Lower lobe of right lung (tissue), 2 donors: ENCODE measurements at regions not wholly inside any gene's neighbourhood (a gene's known extent, or its start where the extent isn't known, plus 50 kb on each side); places are given as distances from the start of the nearest gene placed in this dataset.
"Not testable (repeated sequence)": the region's sequence is repeated elsewhere in the genome, so short reads cannot be mapped to it uniquely, and the experiment has no call there.

Experiments
- ATAC-seq, 2 donors: fragments of 200-7000 bp; cut with Tn5 transposase; one replicate each; pipeline ENCODE4 v1.9.1; 2020 to 2022; ENCODE audit warnings: mild to moderate bottlenecking in 2 of 2, moderate library complexity in 2 of 2
- DNase-seq: peaks from one replicate; pipeline ENCODE4 v3.0.0-alpha.2; 2020
- H3K27ac ChIP-seq: fragments of 200-600 bp; one replicate; pipeline ENCODE4 v1.8.0; 2022
- H3K27me3 ChIP-seq: fragments of 200-600 bp; one replicate; pipeline ENCODE4 v1.8.0; 2022; ENCODE audit warnings: low read depth
- H3K36me3 ChIP-seq: fragments of 200-600 bp; one replicate; pipeline ENCODE4 v1.8.0; 2022; ENCODE audit warnings: mild to moderate bottlenecking
- H3K4me1 ChIP-seq: fragments of 200-600 bp; one replicate; pipeline ENCODE4 v1.8.0; 2022
- H3K4me3 ChIP-seq: fragments of 200-600 bp; one replicate; pipeline ENCODE4 v1.8.0; 2022; ENCODE audit warnings: mild to moderate bottlenecking
- H3K9me3 ChIP-seq: fragments of 200-600 bp; one replicate; pipeline ENCODE4 v1.8.0; 2022
- intact Hi-C: fragments of 100-400 bp; cut with DNase I; formaldehyde crosslinking; loops from one replicate; pipeline ENCODE4 v1.11.0; 2022
- donor health status: DM: no; HTN: yes; CAD: no; lungs with severe emphysema.

DNA sequence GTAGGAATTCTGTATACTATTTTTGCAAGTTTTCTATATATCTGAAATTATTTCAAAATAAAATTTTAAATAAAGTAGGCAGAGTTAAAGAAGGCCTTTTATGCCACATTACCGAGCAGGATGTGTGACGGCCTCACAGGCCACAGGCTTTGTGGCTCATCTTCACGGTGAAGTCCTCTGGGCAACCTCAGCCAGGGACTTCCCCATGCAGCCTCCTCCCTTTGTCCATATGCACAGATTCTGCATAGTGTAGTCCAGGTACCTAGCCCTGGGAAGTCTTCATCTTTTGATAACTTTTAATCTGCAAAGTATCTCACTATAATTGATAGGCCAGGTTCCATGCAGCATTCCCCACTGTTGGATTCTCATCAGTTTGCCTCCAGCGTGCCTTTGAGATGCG is 62.8 kb downstream of the ARHGAP11B start:
- H3K4me1 ChIP-seq, ATAC-seq, intact Hi-C loops, H3K36me3 ChIP-seq, H3K27me3 ChIP-seq, H3K27ac ChIP-seq, H3K4me3 ChIP-seq, DNase-seq, H3K9me3 ChIP-seq: not testable (repeated sequence)

GRCh38 chr15:30690153-30690552 is 64.2 kb downstream of the ARHGAP11B start:
- intact Hi-C loops, H3K27ac ChIP-seq, ATAC-seq, H3K4me1 ChIP-seq, H3K27me3 ChIP-seq, H3K4me3 ChIP-seq, H3K36me3 ChIP-seq, H3K9me3 ChIP-seq, DNase-seq: not testable (repeated sequence)

DNA sequence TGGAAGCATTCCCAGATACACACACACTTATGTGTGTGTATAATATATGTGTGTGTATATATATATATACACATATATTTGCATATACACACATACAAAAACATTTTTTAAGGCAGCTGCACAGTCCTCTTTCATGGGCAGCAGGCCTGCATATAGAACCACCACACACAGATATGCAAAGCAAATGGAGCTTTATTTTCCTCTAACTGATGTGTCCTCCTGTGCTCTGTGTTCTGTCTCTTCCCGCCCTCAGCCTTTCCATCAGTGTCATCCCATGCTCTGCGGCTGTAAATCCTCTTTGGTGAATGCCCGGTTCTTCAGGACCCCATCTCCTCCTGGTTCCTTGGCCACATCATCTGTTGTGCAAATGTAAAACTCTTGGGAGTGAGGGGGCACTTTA is 69.9 kb downstream of the ARHGAP11B start:
- H3K9me3 ChIP-seq, H3K27ac ChIP-seq, intact Hi-C loops, H3K4me3 ChIP-seq, H3K4me1 ChIP-seq, H3K36me3 ChIP-seq, H3K27me3 ChIP-seq, DNase-seq, ATAC-seq: not testable (repeated sequence)

DNA sequence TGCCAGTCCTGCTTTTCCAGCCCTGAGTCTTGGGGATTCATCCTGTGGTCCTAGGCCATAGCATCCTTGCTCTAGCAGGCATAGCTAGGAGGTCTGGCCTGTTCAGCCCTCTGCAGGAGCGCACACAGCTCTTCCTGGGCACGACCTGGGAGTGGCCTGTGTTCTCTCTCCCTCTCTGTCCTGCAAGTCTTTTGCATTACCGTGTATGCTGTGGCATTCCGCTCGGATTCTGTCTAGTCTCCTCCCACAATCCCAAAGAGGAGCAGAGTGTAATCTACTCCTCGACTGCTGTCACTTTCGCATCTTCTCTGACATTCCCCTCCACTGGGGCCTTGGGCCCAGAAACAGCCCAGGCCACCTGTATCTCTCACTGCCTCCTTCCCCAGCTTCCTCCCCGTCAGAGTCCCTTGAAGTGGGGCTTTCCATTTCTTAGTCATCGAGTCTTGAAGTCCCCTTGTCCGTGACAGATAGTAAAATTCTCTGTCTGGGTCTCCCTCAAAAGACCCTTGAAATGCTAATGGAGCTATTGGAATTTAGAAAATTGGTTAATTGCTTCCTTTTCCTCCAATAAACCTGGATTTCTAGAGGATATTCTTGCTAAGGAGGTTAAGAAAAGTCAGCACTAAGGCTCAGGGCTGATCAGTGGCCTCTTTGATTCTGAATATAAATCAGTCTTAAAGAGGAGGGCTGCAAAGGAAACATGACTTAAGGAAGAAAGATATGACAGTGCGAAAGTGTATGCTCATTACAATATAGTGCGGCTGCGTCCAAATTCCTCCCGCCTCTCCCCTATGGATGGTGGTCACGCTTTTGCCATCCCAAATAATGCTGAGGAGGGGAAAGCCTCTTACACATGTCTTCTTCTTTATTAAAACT is 70.7 kb downstream of the ARHGAP11B start:
- H3K27ac ChIP-seq, intact Hi-C loops, DNase-seq, H3K4me3 ChIP-seq, H3K27me3 ChIP-seq, H3K9me3 ChIP-seq, ATAC-seq, H3K4me1 ChIP-seq, H3K36me3 ChIP-seq: not testable (repeated sequence)

DNA sequence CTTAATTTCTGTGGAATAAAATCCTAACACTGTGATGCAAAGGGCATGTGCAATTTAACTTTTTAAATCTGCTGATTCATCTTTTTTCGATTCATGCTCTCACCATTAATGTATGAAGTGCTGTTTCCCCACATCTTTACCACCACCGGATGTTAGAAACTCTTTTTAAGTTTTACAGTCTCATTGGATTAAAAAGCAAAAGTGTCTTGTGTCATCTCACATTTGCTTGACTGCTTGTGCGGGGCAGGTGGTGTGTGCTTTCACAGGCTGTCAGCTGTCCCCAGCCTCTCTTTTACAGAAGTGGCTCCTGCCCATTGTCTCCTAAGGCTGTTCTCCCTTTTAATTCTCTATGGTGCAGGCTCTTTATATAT is 71.4 kb downstream of the ARHGAP11B start:
- H3K4me1 ChIP-seq, ATAC-seq, H3K4me3 ChIP-seq, intact Hi-C loops, H3K27me3 ChIP-seq, DNase-seq, H3K36me3 ChIP-seq, H3K27ac ChIP-seq, H3K9me3 ChIP-seq: not testable (repeated sequence)

GRCh38 chr15:30700006-30700597 is 74.2 kb downstream of the ARHGAP11B start:
- H3K36me3 ChIP-seq, H3K4me3 ChIP-seq, H3K27ac ChIP-seq, intact Hi-C loops, H3K4me1 ChIP-seq, H3K27me3 ChIP-seq, ATAC-seq, H3K9me3 ChIP-seq, DNase-seq: not testable (repeated sequence)

- H3K36me3 ChIP-seq, intact Hi-C loops, H3K4me3 ChIP-seq, H3K4me1 ChIP-seq, H3K27me3 ChIP-seq, H3K9me3 ChIP-seq, ATAC-seq, H3K27ac ChIP-seq, DNase-seq: not testable (repeated sequence)
Observed at GRCh38 chr15:30707976-30708685, 82.2 kb downstream of the ARHGAP11B start.

DNA sequence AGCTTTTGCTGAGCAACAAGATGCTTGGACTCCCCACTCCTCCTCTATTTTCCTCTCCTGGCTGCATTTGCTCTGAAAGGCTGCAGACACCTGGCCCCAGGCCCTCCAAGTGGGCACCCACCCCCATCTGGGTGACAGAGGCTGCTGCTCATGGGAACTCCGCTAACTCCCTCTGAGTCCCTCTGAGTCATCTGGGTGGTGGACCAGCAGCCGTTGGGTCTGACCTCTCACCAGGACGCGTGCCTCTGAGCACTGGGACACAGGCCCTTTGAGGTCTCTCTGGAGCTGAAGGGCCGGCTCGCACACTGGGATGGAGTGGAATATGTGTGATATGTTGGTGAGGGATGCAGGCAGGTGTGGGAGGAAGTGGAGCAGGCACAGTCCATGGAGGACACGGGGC is 82.9 kb downstream of the ARHGAP11B start:
- H3K4me1 ChIP-seq, H3K27me3 ChIP-seq, H3K27ac ChIP-seq, DNase-seq, H3K9me3 ChIP-seq, H3K36me3 ChIP-seq, H3K4me3 ChIP-seq, intact Hi-C loops: not testable (repeated sequence)
- peak; percentile 13 to 19 for ATAC-seq

GRCh38 chr15:30718038-30718643 is 92.2 kb downstream of the ARHGAP11B start:
- ATAC-seq, H3K27me3 ChIP-seq, H3K36me3 ChIP-seq, DNase-seq, H3K4me1 ChIP-seq, H3K9me3 ChIP-seq, H3K4me3 ChIP-seq, intact Hi-C loops, H3K27ac ChIP-seq: not testable (repeated sequence)

GRCh38 chr15:30719363-30719762 is 93.4 kb downstream of the ARHGAP11B start:
- DNase-seq, H3K4me3 ChIP-seq, H3K9me3 ChIP-seq, H3K36me3 ChIP-seq, H3K27me3 ChIP-seq, intact Hi-C loops, H3K27ac ChIP-seq, ATAC-seq, H3K4me1 ChIP-seq: not testable (repeated sequence)

- H3K9me3 ChIP-seq, ATAC-seq, H3K4me3 ChIP-seq, DNase-seq, H3K4me1 ChIP-seq, H3K36me3 ChIP-seq, intact Hi-C loops, H3K27me3 ChIP-seq, H3K27ac ChIP-seq: not testable (repeated sequence)
Observed at GRCh38 chr15:30720825-30721224, 94.9 kb downstream of the ARHGAP11B start.

DNA sequence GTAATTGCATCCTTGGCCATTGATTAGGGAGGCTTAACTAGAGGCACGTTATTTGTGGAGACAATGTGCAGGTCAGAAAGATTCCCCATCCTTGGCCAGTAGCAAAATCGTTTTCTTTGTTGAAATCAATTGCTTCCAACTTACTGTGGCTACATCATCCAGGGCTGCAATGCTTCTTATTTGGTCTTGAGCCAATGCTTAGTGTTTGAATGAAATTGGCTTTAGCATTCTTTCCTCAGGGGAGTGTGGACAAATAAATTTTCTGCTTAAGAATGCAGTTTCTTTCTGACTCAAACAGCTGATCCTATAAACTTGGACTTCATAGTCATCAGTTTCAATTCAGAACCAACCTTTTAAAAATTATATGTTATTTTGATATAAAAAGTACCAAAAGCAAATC is 95.6 kb downstream of the ARHGAP11B start:
- H3K4me3 ChIP-seq, H3K27me3 ChIP-seq, H3K27ac ChIP-seq, DNase-seq, H3K9me3 ChIP-seq, intact Hi-C loops, H3K36me3 ChIP-seq, ATAC-seq, H3K4me1 ChIP-seq: not testable (repeated sequence)

DNA sequence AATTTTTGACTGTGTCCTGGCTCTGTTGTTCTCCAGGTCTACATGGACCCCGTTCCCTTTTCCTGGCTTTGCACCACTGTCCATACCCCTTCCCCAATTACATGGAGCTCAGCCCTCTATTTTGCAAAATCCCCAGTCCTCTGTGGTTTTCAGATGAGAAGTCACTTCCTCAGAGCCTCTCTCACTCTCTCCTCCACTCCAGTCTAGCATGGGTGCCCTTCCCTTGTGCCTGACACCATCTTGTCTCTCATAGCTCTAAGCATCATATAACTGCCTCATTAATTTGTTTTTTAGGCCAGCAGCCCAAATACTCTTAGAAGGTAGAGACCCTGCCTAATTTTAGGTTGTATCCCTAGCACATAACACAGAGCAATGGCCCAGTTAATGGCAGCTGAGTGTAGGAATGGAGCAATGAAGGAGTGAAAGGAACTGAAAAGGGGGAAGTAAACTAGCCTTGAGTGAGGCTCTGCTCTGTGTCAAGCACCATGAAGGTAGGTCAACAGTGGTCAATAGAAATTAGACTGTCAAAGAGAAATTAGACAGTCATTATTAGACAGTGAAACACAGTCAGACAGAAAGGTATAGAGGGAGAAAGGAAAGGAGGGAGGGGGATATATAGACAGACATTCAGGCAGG is 97.7 kb downstream of the ARHGAP11B start:
- H3K4me1 ChIP-seq, H3K9me3 ChIP-seq, DNase-seq, ATAC-seq, H3K36me3 ChIP-seq, intact Hi-C loops, H3K4me3 ChIP-seq, H3K27ac ChIP-seq, H3K27me3 ChIP-seq: not testable (repeated sequence)
